ENCODE measurements at regions not wholly inside any gene's neighbourhood (a gene's known extent, or its start where the extent isn't known, plus 50 kb on each side); places are given as distances from the start of the nearest gene placed in this dataset.

- DNase-seq = no peak
Observed at GRCh38 chr7:441684-442421, 77.8 kb downstream of the PDGFA start.

DNA sequence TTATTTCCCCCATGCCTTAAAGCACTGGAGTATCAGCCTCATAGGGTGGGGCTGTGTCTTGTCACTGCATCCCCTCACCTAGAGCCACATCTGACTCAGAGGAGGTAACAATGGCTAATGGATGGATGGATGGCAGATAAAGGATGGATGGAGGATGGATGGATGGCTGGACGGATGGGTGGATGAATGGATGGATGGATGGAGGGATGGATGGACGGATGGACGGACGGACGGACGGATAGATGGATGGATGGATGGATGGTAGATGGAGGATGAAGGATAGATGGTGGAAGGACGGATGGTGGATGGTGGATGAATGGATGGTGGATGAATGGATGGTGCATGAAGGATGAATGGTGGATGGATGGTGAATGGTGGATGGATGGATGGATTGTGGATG, 77.2 kb downstream of the PDGFA start:
- DNase-seq = no peak

- DNase-seq = no peak
Observed at GRCh38 chr7:443279-443833, 76.3 kb downstream of the PDGFA start.

DNA sequence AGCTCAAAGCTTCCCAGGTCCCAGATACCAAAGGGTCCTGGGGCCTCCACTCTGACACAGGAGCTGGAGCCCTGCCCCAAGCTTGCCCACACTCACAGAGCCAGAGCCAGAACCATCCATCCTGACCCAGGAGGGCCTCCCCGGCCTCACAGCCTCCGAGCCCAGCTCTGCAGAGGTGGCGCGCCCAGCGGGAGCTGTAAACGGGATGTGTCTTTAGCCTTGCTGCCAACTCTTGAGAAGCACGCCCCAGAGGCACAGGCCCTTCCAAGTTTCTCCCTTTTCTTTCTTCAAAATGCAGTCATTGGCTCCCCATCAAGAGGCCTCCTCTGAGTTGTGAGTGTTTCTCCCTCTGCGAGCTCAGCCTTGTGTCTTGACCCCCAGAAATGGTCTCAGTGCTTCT, 75.0 kb downstream of the PDGFA start:
- DNase-seq = no peak

DNA sequence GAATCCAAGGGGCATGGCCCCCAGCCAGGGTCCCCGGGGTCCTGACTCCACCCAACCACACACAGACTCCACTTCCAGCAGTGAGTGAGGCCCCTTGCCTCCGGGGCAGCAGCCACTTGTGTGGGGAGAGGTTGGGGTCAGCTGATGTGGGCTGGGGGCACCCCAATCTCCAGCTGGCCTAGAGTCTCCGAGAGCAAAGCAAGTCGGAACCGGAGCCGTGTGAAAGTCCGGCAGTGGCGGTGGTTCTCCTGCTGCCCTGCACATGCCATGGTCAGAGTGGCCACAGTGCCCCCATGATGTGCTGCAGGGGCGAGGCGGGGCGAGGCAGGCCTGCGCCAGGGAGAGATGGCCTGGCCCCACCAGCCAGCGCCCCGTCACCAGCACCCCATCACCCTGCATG, 74.6 kb downstream of the PDGFA start:
- DNase-seq = no peak

- no peak for DNase-seq
Observed at GRCh38 chr7:445563-446288, 73.9 kb downstream of the PDGFA start.

GRCh38 chr7:446289-446935, 73.2 kb downstream of the PDGFA start:
- DNase-seq = no peak
